Esophagus squamous epithelium (tissue), 5 donors: ENCODE measurements at regions not wholly inside any gene's neighbourhood (a gene's known extent, or its start where the extent isn't known, plus 50 kb on each side); places are given as distances from the start of the nearest gene placed in this dataset.
"Not testable (repeated sequence)": the region's sequence is repeated elsewhere in the genome, so short reads cannot be mapped to it uniquely, and the experiment has no call there.

Experiments
- DNase-seq: peaks from one replicate; lab custom pipeline; 2025; lab: John Stamatoyannopoulos, UW
- H3K27ac ChIP-seq, 4 donors: fragments of 200-600 bp; sonication (generic); one replicate each; pipeline ENCODE4 v1.5.1; 2016 to 2019; ENCODE audit warnings: mild to moderate bottlenecking in 1 of 4
- H3K27me3 ChIP-seq, 4 donors: fragments of 200-600 bp; sonication (generic); 1 replicate in 3 of 4; 2 replicates in 1 of 4; pipeline versions ENCODE4 v1.5.1 to v1.6.0; 2017 to 2021; ENCODE audit warnings: antibody characterized with exemption in 1 of 4
- H3K36me3 ChIP-seq, 3 donors: fragments of 200-600 bp; sonication (generic); one replicate each; pipeline ENCODE4 v1.5.1; 2016 to 2019
- H3K4me1 ChIP-seq, 3 donors: fragments of 200-600 bp; sonication (generic); one replicate each; pipeline ENCODE4 v1.5.1; 2017 to 2019
- H3K4me3 ChIP-seq, 4 donors: fragments of 200-600 bp; sonication (generic); 1 replicate in 3 of 4; 2 replicates in 1 of 4; pipeline ENCODE4 v1.5.1; 2016 to 2019; ENCODE audit warnings: mild to moderate bottlenecking in 2 of 4, moderate library complexity in 1 of 4
- H3K9me3 ChIP-seq, 3 donors: fragments of 200-600 bp; sonication (generic); one replicate each; pipeline ENCODE4 v1.5.1; 2016 to 2019
- CTCF ChIP-seq, 6 experiments: fragments of 450-650 bp in 4 of 6; fragments of 200-600 bp in 2 of 6; sonication (generic) in 2 of 6; IDR thresholded peaks; one replicate each; pipeline ENCODE4 v1.5.1; 2016 to 2019; ENCODE audit warnings: antibody characterized with exemption in 6 of 6, mild to moderate bottlenecking in 4 of 6, moderate library complexity in 4 of 6
- POLR2A ChIP-seq, 4 donors: fragments of 450-650 bp; IDR thresholded peaks; one replicate each; pipeline ENCODE4 v1.6.1; 2017; ENCODE audit warnings: antibody characterized with exemption in 4 of 4, mild to moderate bottlenecking in 4 of 4, moderate library complexity in 3 of 4
- WGBS, 2 donors: methylation state at CpG; one replicate each; pipeline ENCODE4 v1.1.5; 2018; 5-methylcytosine and 5-hydroxymethylcytosine counted together
- intact Hi-C: fragments of 100-400 bp; cut with DNase I; formaldehyde crosslinking; loops from one replicate; pipeline ENCODE4 v1.15.0; 2022
- donor health status: DM: yes; HTN: yes; CAD: no.

- Histone ChIP-seq H3K9me3 (no peaks in the 10 kb centered on the region), H3K36me3 (no peaks in the 10 kb centered on the region), H3K27ac (no peak overlapping the region), H3K4me3 (no peak overlapping the region), H3K4me1 (no peaks in the 10 kb centered on the region), H3K27me3 (no peaks in the 10 kb centered on the region)
- intact Hi-C loops: no loop called here
- no peak for DNase-seq
- WGBS, 2 donors: 21 to 31% methylated on average over 1 of the region's 1 CpG
- TF ChIP-seq POLR2A (IDR thresholded peaks at IDR 0.05): no peak
- TF ChIP-seq CTCF (IDR thresholded peaks at IDR 0.05): peak in 5 of 6 experiments; percentile 37 to 63 (median 49)
Observed at GRCh38 chr12:30286345-30286926, 409.2 kb downstream of the IPO8 start.

DNA sequence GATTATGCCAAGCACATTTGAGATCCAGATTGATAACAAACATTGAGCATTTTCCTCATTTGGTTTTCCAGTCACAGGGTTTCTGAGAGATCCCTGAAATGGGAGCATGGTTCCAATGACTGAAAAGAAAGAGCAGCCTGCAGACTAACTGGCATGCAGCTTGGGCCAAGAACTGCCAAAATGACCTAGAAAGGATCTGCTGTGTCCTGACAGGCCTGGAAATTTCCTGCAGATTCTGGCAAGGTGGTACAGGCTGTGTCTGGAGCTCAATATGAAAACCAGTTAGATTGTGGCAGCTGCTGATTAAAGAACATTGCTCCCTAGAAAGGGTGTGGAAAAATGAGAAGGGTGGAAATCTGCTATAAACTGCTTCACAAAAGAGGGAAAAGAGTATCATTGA is 417.3 kb downstream of the IPO8 start:
- no peak for TF ChIP-seq CTCF (IDR thresholded peaks at IDR 0.05)
- TF ChIP-seq POLR2A (IDR thresholded peaks at IDR 0.05): no peak
- no peaks in the 10 kb centered on the region for H3K27me3 ChIP-seq
- H3K9me3 ChIP-seq: no peaks in the 10 kb centered on the region
- H3K36me3 ChIP-seq: no peaks in the 10 kb centered on the region
- DNase-seq: no peak
- intact Hi-C loops: no loop called here
- H3K4me3 ChIP-seq: no peak overlapping the region
- no peak overlapping the region for H3K27ac ChIP-seq
- no peaks in the 10 kb centered on the region for H3K4me1 ChIP-seq

DNA sequence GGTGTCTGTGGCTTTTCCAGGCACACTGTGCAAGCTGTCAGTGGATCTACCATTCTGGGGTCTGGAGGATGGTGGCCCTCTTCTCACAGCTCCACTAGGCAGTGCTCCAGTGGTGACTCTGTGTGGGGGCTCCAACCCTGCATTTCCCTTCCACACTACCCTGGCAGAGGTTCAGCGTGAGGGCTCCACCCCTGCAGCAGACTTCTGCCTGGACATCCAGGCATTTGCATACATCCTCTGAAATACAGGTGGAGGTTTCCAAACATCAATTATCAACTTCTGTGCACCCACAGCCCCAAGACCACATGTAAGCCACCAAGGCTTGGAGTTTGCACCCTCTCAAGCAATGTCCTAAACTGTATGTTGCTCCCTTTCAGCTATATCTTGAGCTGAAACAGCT is 423.2 kb downstream of the IPO8 start:
- H3K36me3 ChIP-seq, DNase-seq, H3K4me3 ChIP-seq, H3K27me3 ChIP-seq, intact Hi-C loops, H3K4me1 ChIP-seq, H3K27ac ChIP-seq: not testable (repeated sequence)
- peaks cover 0 to 12% (median 7%) of the 10 kb centered on the region in 3 donors for H3K9me3 ChIP-seq
- WGBS, 2 donors: 50 to 100% methylated on average over 1 of the region's 1 CpG

GRCh38 chr12:30269496-30269895 is 426.2 kb downstream of the IPO8 start:
- Histone ChIP-seq H3K9me3 (peaks cover 0 to 12% (median 7%) of the 10 kb centered on the region in 3 donors), H3K36me3 (no peaks in the 10 kb centered on the region), H3K27me3 (no peaks in the 10 kb centered on the region), H3K4me3 (no peak overlapping the region), H3K27ac (no peak overlapping the region), H3K4me1 (no peaks in the 10 kb centered on the region)
- DNase-seq: no peak
- intact Hi-C loops: no loop called here
- TF ChIP-seq POLR2A (IDR thresholded peaks at IDR 0.05): no peak
- no peak for TF ChIP-seq CTCF (IDR thresholded peaks at IDR 0.05)

DNA sequence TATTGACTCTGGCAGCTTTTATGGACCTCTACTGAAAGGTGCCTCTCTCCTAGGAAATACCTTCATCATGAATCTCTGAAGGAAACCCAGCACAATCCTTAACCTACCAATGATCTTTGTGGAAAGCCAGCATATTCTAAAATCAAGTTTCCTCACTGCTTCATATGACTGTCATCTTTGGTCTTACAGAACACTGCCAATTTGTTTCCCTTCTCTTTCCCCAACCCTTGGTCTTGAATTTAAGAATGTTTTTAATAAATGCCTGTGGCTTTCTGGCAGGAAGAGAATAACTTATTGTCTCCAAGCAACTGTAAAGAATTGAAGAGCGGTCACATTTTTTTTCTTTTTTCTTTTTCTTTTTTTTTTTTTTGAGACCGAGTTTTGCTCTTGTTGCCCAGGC is 427.6 kb downstream of the IPO8 start:
- no peak for TF ChIP-seq CTCF (IDR thresholded peaks at IDR 0.05)
- TF ChIP-seq POLR2A (IDR thresholded peaks at IDR 0.05): no peak
- Histone ChIP-seq H3K27me3 (no peaks in the 10 kb centered on the region), H3K9me3 (peaks cover 0 to 11% (median 7%) of the 10 kb centered on the region in 3 donors), H3K36me3 (no peaks in the 10 kb centered on the region), H3K27ac (no peak overlapping the region), H3K4me1 (no peaks in the 10 kb centered on the region), H3K4me3 (no peak overlapping the region)
- WGBS, 2 donors: 71 to 95% methylated on average over 2 of the region's 2 CpGs
- intact Hi-C loops: no loop called here
- no peak for DNase-seq

DNA sequence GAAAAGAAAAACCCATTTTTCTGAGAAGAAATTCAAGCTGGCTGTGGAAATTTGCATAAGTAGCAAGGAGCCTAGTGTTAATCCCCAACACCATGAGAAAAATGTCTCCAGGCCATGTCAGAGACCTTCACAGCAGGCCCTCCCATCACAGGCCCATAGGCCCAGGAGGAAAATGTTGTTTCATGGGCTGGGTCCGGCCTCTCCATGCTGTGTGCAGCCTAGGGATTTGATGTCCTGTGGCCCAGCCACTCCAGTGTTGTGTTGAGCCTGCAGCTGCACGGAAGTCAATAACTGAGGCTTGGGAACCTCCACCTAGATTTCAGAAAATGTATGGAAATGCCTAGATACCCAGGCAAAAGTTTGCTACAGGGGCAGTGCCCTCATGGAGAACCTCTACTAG is 432.2 kb downstream of the IPO8 start:
- intact Hi-C loops: no loop called here
- H3K27me3 ChIP-seq: no peaks in the 10 kb centered on the region
- H3K4me1 ChIP-seq: no peaks in the 10 kb centered on the region
- TF ChIP-seq POLR2A (IDR thresholded peaks at IDR 0.05) (no peak), CTCF (IDR thresholded peaks at IDR 0.05) (no peak)
- DNase-seq: no peak
- no peak overlapping the region for H3K27ac ChIP-seq
- no peaks in the 10 kb centered on the region for H3K36me3 ChIP-seq
- H3K4me3 ChIP-seq: no peak overlapping the region
- H3K9me3 ChIP-seq: no peaks in the 10 kb centered on the region
- WGBS, 2 donors: 43 to 100% methylated on average over 1 of the region's 2 CpGs
